SU-DHL-6 (cell line): ENCODE measurements at regions not wholly inside any gene's neighbourhood (a gene's known extent, or its start where the extent isn't known, plus 50 kb on each side); places are given as distances from the start of the nearest gene placed in this dataset.

ENCODE experiments used
- H2AFZ ChIP-seq: fragments of 200-600 bp; sonication (generic); 2 replicates; pipeline ENCODE4 v1.6.1; 2014; ENCODE audit warnings: low read depth, mild to moderate bottlenecking, moderate library complexity, mixed read lengths, antibody characterized with exemption, low read length; ENCODE audit not compliant: severe bottlenecking
- H3F3A ChIP-seq: fragments of 200-600 bp; shearing (Covaris generic); 2 replicates; pipeline ENCODE4 v1.6.0; 2016; ENCODE audit warnings: antibody characterized with exemption, mild to moderate bottlenecking; ENCODE audit not compliant: insufficient read depth
- H3K27ac ChIP-seq: fragments of 200-600 bp; sonication (generic); 2 replicates; pipeline ENCODE4 v1.5.1; 2016; ENCODE audit warnings: low read depth, mild to moderate bottlenecking, low read length, moderate library complexity, mixed read lengths
- H3K27me3 ChIP-seq: fragments of 200-600 bp; sonication (generic), shearing (Covaris generic); 2 replicates; pipeline ENCODE4 v1.6.0; 2014; ENCODE audit warnings: mild to moderate bottlenecking, low read length
- H3K36me3 ChIP-seq: fragments of 200-600 bp; sonication (generic); 2 replicates; pipeline ENCODE4 v1.6.1; 2014; ENCODE audit warnings: mild to moderate bottlenecking, low read length, mixed read lengths
- H3K4me2 ChIP-seq: fragments of 300-600, 200-600 bp; shearing (Covaris generic), sonication (generic); 2 replicates; pipeline ENCODE4 v1.6.0; 2014; ENCODE audit warnings: low read length, low read depth, mild to moderate bottlenecking; ENCODE audit not compliant: poor library complexity, severe bottlenecking
- H3K4me3 ChIP-seq: fragments of 200-600 bp; sonication (generic); 2 replicates; pipeline ENCODE4 v1.5.1; 2014; ENCODE audit warnings: antibody characterized with exemption, low read length, mild to moderate bottlenecking, mixed read lengths; ENCODE audit not compliant: insufficient read depth, poor library complexity, severe bottlenecking
- H3K79me2 ChIP-seq: fragments of 200-600 bp; sonication (generic); 2 replicates; pipeline ENCODE4 v1.6.1; 2014; ENCODE audit warnings: mild to moderate bottlenecking, low read length, moderate library complexity; ENCODE audit not compliant: insufficient read depth
- H3K9ac ChIP-seq: fragments of 200-600 bp; sonication (generic); 2 replicates; pipeline ENCODE4 v1.7.0; 2014; ENCODE audit warnings: mild to moderate bottlenecking, low read length
- H3K9me2 ChIP-seq: fragments of 200-600 bp; sonication (generic); replicated peaks from 2 replicates; pipeline ENCODE4 v1.6.1; 2014; ENCODE audit warnings: low read length; ENCODE audit not compliant: insufficient read depth
- H3K9me3 ChIP-seq: fragments of 200-600 bp; sonication (generic); 2 replicates; pipeline ENCODE4 v1.6.1; 2014; ENCODE audit warnings: low read length, mixed read lengths; ENCODE audit not compliant: insufficient read depth
- H4K20me1 ChIP-seq: fragments of 200-600 bp; sonication (generic); 2 replicates; pipeline ENCODE4 v1.6.1; 2014; ENCODE audit warnings: low read depth, mild to moderate bottlenecking, antibody characterized with exemption, low read length, moderate library complexity, mixed read lengths
- CTCF ChIP-seq: fragments of 200-600 bp; sonication (generic); IDR thresholded peaks from one replicate; pipeline ENCODE4 v1.5.1; 2017; ENCODE audit warnings: antibody characterized with exemption, mild to moderate bottlenecking, low read length, moderate library complexity; ENCODE audit not compliant: insufficient read depth, poor library complexity, severe bottlenecking
- EZH2phosphoT487 ChIP-seq: fragments of 200-600 bp; sonication (generic), shearing (Covaris generic); conservative IDR thresholded peaks from 2 replicates; pipeline ENCODE4 v1.6.1; 2018; ENCODE audit warnings: mild to moderate bottlenecking, antibody characterized with exemption, low read length, moderate library complexity, mixed read lengths

DNA sequence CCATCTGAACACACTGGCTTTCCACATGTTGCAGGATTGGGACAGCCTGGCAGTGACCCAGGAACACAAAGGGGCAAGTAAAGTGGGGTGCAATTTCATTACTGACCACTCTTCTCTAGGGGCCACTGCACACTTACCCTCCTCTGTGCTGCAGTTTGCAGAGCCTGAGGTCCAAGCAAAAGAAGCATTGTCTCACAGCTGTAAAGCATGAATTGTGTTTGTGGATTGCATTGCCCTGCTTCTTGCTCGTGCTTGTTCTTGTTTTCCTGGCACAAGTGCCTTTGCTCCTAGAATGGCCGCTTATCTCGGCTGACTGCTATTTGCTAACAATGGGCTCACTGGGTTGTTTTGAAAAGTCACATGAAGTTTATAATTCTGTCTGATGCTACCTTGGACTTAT is 209.1 kb upstream of the JADE1 start:
- H2AFZ ChIP-seq = no peak overlapping the region
- H4K20me1 ChIP-seq = no peaks in the 10 kb centered on the region
- H3K9me3 ChIP-seq = no peaks in the 10 kb centered on the region
- H3F3A ChIP-seq = no peaks in the 10 kb centered on the region
- no peaks in the 10 kb centered on the region for H3K27me3 ChIP-seq
- no peak overlapping the region for H3K4me3 ChIP-seq
- H3K9me2 ChIP-seq = no peaks in the 10 kb centered on the region
- H3K9ac ChIP-seq = no peak overlapping the region
- no peak overlapping the region for H3K4me2 ChIP-seq
- H3K27ac ChIP-seq = no peak overlapping the region
- H3K79me2 ChIP-seq = no peaks in the 10 kb centered on the region
- TF ChIP-seq CTCF (no peak), EZH2phosphoT487 (no peak)
- no peaks in the 10 kb centered on the region for H3K36me3 ChIP-seq

DNA sequence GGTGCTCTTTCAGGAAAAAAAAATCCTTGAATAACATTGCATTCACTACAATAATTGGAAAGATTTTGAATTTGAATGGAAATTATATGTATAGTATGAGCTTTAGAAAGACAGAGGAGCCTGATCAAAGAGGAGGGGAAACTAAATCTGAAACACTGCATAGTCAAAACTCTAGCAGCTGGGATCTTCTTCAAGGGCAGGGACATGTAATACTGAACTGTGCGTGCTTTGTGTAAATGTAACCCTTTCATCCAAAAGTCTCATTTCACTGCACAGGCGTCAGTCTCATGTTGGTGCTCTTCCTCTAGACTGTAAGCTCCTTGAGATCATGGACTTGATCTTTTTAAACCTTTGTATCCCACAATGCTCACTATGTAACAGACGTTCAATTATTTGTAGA is 212.0 kb upstream of the JADE1 start:
- H3F3A ChIP-seq = no peaks in the 10 kb centered on the region
- no peak overlapping the region for H3K27ac ChIP-seq
- no peak overlapping the region for H3K9ac ChIP-seq
- H3K79me2 ChIP-seq = no peaks in the 10 kb centered on the region
- no peak overlapping the region for H3K4me3 ChIP-seq
- no peaks in the 10 kb centered on the region for H3K9me3 ChIP-seq
- no peaks in the 10 kb centered on the region for H3K27me3 ChIP-seq
- H3K4me2 ChIP-seq = no peak overlapping the region
- no peak for TF ChIP-seq EZH2phosphoT487
- no peaks in the 10 kb centered on the region for H3K36me3 ChIP-seq
- H3K9me2 ChIP-seq = no peaks in the 10 kb centered on the region
- no peaks in the 10 kb centered on the region for H4K20me1 ChIP-seq
- no peak overlapping the region for H2AFZ ChIP-seq

DNA sequence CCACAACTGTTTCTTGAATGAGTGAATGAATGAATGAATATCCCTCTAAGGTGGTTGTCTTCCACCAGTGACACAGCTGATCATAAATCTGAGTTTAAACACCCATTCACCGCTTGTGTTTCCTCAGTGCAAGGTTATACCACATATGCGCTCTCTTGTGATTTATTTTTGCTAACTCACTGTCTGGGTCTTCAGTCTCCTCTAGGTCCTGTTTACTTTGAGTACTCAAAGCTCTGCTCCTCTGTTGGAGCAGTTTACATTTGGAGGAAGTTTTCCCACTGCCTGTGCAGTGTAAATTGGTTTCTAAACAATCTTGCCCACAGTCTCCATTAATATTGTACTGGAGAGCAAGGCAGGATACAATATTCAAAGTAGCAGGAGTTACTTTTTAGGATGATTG is 212.6 kb upstream of the JADE1 start:
- H3K4me3 ChIP-seq = no peak overlapping the region
- no peak for TF ChIP-seq EZH2phosphoT487
- no peak for TF ChIP-seq CTCF
- H3K9me2 ChIP-seq = no peaks in the 10 kb centered on the region
- H2AFZ ChIP-seq = no peak overlapping the region
- no peaks in the 10 kb centered on the region for H3K79me2 ChIP-seq
- no peak overlapping the region for H3K4me2 ChIP-seq
- H3K9me3 ChIP-seq = no peaks in the 10 kb centered on the region
- H4K20me1 ChIP-seq = no peaks in the 10 kb centered on the region
- H3K9ac ChIP-seq = no peak overlapping the region
- H3K27ac ChIP-seq = no peak overlapping the region
- no peaks in the 10 kb centered on the region for H3K36me3 ChIP-seq
- H3F3A ChIP-seq = no peaks in the 10 kb centered on the region
- H3K27me3 ChIP-seq = no peaks in the 10 kb centered on the region

- Histone ChIP-seq H3K9ac (no peak overlapping the region), H3F3A (no peaks in the 10 kb centered on the region), H4K20me1 (no peaks in the 10 kb centered on the region), H3K4me2 (no peak overlapping the region), H3K27ac (no peak overlapping the region), H3K36me3 (no peaks in the 10 kb centered on the region), H3K79me2 (no peaks in the 10 kb centered on the region), H3K9me2 (no peaks in the 10 kb centered on the region), H3K27me3 (no peaks in the 10 kb centered on the region), H3K4me3 (no peak overlapping the region), H2AFZ (no peak overlapping the region), H3K9me3 (no peaks in the 10 kb centered on the region)
- TF ChIP-seq CTCF (no peak), EZH2phosphoT487 (no peak)
These were observed 213.4 kb upstream of the JADE1 start for GRCh38 chr4:128596115-128596514.
